Stimulated activated CD4-positive, alpha-beta T cell treated with anti-CD3 and anti-CD28 coated beads, TNF-alpha, amount 100 ng/mL, for 24 hours (primary cell): ENCODE measurements at regions not wholly inside any gene's neighbourhood (a gene's known extent, or its start where the extent isn't known, plus 50 kb on each side); places are given as distances from the start of the nearest gene placed in this dataset.
"Not testable (repeated sequence)": the region's sequence is repeated elsewhere in the genome, so short reads cannot be mapped to it uniquely, and the experiment has no call there.

ENCODE experiments used
- DNase-seq, 3 experiments: peaks; one replicate each; pipeline ENCODE4 v3.0.0-alpha.2; 2020; ENCODE audit warnings: low read depth in 3 of 3

DNA sequence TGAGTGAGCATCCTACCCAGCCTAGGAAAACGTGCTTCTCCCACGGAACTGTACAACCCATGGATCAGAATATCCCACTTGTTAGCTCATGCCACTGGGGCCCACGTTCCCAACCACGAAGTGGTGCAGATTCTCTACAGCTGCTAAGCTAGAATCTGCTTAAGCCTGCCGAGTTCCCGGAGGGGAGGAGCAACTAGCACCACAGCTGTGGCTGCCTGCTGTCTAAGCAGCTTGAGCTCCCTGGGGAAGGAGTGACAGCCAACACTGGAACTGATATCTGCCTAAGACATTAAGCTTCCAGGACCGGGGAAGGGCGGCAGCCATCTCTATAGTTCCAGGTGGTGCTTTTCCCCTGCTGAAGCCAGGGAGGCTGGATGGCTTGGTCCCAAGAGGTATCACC, 334.7 kb upstream of the CHRM2 start:
- DNase-seq = no peak

DNA sequence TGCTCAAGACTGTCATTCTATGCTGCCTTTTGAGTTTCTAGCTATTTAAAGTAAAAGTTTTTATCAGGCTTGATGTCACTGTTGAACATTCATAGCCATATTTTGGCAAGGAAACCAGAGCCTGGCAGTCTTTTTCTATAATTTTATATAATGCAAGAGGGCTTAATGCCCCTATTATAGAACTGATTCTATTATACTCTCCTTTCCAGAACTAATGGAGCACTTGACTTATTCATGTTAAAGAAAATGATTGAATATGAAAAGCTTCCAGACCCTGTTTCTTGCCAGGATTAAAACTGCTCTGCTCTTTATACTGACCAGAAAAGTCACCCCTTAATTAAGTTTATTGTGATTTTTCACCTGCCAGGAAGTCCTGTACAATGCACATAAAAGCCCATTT, 337.6 kb upstream of the CHRM2 start:
- DNase-seq = no peak

DNA sequence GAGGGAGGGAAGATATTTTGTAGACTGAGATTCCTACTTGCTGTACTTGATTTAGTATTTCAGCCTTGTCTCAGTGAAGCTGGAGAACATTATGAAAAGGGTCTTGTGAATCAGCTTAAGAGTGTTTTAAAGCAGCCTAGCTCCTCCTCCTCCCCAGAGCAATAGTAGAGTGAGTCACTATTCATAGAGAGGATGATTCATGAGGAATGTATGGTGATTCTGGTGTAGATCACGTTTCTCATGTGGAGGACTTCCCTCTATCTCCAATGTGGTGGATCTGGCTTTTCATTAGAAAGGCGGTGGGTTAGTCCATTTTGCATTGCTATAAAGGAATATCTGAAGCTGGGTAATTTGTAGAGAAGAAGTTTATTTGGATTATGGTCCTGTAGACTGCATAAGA, 340.1 kb upstream of the CHRM2 start:
- DNase-seq = no peak

- no peak for DNase-seq
Observed at GRCh38 chr7:136527554-136527953, 340.9 kb upstream of the CHRM2 start.

DNA sequence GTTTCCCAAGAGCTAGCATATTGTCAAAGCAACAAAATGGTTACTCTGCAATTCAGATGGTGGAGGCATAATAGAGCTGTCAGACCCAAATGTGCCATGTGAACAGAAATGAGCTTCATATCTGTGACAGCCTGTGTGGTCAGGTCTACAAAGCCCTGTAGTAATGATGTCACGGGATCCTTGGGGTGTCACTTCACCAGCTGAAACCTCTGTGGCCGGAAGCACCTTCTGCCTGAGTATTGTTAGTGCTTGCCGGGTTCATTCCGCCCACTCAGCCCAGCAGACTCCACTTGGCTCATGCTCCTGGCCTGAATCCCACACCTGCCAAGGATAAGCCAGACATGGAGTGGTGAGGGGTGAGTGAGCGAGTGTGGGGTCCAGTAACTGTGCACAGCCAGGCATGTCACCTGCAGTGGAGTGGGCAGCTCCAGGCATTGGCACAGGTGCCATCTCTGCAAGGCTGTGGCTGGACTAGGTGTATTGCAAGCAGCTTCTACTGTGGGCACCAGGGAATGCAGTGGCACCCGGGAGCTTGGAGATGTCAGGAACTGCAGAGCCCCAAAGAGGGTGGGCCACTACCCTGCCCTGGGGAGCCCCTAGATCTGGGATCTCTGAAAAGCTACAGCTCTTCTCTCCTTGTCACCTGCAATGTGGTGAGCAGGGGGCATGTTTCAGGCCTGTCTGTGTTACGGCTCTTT, 341.9 kb upstream of the CHRM2 start:
- no peak for DNase-seq

DNA sequence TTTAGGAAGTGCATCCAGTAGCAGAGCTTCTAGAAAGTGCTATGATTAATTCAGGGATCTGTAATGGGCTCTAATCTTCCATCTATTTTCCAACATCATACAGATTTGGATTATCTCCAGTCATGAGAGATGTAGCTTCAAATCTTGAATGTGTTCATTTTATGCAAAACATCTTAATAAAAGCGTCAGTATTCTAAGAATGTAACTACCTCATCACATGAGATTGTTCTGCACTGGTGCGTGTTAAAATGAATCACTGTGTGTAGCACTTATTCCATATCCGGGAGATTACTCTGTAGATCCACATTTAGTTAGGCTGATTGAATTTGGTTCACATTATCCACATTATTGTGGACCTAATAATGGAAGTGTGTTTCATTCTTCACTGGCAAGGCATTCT, 344.9 kb upstream of the CHRM2 start:
- DNase-seq = no peak

DNA sequence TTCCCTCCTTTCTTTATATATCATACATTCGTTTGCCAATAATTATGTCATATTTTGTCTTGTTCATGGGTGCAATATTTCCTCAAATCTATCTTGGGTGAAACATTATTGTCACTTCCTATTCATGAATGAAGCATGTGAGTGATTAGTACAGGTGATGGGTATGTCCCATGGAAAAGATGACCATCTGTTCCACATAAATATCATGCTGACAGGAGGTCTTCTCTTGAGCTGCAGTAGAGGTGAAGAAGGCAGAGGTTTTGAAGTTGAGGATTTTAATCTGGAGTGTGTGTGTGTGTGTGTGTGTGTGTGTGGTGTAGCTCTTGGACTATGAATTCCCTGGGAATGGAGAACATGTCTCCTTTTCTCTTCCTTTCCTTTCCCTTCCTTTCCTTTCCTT, 350.5 kb upstream of the CHRM2 start:
- no peak for DNase-seq

DNA sequence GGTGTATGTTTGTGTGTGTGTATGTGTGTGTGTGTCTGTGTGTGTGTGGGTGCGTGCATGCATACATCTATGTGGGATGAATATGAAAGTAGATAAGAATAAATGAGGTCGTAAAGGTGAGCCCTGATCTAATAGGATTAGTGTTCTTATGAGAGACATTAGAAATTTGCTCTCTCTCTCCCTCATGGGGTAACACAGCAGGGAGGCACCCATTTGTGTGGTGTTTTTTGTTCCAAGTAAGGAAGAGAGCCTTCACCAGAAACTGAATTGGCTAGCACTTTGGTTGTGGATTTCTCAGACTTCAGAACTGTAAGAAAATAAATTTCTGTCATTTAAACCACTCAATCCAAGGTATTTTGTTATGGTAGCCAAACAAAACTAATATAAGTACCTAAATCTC, 353.7 kb upstream of the CHRM2 start:
- no peak for DNase-seq

DNA sequence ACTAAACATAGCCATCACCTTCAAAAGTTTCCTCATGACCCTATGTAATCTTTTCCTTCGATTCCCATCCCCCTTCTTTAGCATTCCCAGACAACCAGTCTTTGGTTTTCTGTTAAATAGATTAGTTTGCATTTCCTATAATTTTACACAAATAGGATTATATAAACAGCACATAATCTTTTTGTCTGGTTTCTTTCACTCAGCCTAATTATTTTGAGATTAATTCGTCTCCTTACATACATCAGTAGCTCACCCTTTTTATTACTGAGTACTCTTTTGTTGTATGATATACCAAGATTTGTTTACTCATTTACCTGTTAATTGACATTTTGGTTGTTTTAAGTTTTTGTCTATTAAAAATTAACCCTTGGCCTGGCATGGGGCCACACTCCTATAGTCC, 354.7 kb upstream of the CHRM2 start:
- no peak for DNase-seq

- DNase-seq = no peak
Observed at GRCh38 chr7:136509466-136509865, 359.0 kb upstream of the CHRM2 start.

DNA sequence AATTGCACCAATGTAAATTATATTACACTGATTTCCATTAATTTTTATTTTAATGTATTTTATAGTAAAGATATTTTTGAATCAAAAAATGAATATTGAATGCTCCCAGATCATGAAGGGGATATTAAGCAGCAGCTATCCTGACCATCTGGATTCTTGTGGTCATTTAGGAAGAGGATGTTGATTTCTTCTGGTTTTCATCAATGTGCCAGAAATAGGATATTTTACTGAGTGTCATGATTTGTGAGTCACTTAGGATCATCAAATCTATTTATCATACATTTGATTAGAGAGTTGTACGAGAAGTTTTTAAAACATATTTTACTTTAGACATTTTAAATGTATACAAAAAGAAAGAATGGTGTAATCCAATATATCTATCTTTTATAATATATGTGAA, 366.3 kb upstream of the CHRM2 start:
- DNase-seq = no peak

DNA sequence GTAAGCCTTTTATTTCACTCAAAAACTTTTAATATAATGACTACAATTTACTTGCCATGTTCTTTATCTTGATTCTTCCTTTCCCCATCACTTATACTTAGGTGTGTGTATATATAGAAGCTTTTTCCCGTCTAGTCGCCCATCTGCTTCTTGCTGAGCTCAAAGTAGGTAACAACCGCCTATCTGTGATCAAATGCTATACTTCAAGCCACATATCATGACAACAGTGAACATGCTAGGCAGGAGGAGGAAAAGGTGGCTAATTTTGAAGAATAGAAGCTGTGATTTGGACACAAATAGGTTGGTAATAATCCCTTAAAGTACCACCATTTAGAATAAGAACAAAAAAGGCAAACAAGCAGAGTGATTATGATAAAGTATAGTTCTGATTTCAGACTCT, 367.3 kb upstream of the CHRM2 start:
- DNase-seq = no peak

DNA sequence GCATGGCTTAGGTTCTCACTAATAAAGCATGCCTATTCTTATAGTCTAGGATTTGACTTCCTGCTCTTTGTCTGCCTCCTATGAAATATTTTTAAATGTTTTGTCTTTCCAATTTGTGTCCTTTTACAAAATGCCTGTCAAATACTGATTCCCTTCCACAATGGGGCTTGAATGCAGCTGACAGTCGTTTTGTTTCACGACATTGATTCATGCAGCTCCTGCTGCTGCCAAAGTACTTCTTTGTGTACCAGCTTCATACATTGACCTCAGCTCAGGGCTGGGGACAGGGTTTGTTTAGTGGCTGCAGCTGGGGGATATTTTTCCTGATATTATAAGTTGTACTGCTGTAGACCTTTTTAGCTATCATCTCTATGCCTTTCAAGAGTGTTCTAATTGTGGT, 371.9 kb upstream of the CHRM2 start:
- DNase-seq = no peak

GRCh38 chr7:136495081-136495480, 373.4 kb upstream of the CHRM2 start:
- DNase-seq = no peak

DNA sequence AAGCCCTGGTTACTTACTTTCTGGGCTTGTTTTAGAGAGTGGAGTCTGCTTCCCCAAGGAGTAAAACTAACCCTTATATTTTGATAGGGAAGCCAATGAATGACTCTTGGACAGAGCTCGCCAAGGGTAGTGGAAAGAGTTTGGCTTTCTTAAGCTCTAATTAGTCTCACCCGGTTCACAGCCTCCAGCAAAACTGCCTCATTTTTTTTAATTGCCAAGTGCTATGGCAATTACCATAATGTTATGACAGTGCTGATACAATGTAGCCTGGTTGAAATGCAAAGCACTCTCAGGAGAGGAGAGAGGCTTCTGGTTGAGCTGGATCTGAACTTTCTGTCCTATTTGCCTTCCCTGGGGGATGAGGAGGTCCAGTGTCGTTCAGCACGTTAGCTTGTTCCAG, 376.1 kb upstream of the CHRM2 start:
- DNase-seq = no peak

DNA sequence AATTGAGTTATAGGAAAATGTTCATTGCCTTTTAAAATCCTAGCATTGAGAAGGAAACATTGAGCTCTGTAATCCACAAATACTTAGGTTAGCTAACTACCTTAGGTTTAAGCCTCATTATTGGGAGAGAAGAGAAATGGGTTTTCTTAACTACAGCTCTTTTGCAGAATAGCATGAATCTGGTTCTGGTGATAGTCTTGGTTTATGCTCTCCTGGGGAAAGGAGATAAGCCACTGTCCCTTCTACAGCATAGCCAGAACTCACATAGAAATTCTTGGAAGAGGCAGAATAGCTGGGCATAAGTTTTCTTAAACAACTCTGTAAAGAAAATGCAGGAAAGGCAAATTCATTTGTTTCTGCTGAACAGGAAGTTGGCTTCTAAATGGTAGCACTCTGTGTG, 378.6 kb upstream of the CHRM2 start:
- DNase-seq = no peak

- no peak for DNase-seq
Observed at GRCh38 chr7:136480901-136481300, 387.6 kb upstream of the CHRM2 start.

DNA sequence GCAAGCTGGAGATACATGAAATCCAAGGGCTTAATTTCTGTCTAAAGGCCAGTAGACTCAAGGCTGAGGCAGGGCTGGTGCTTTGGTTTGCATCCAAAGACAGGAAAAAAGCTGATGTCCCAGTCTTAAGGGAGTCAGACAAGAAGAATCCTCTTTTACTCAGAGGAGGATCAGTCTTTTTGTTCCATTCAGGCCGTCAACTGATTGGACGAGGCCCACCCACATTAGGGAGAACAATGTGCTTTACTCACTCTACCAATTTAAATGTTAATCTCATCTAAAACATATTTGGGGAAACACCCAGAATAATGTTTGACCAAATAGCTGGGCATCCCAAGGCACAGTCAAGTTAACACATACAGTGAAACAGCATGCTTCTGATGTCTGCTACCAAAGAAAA, 388.5 kb upstream of the CHRM2 start:
- no peak for DNase-seq

DNA sequence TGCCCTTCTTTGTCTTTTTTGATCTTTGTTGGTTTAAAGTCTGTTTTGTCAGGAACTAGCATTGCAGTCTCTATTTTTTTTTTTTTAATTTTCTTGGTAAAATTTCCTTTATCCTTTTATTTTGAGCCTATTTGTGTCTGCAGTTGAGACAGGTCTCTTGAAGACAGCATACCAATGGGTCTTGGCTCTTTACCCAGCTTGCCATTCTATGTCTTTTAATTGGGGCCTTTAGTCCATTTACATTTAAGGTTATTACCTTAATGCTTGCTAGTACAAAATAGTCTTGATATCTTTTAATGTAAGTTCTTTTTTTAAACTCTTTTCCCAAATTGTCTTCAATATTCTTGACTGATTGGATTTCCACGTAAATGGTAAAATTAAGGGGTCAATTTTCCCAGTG, 398.3 kb upstream of the CHRM2 start:
- no peak for DNase-seq

- DNase-seq = no peak
Observed at GRCh38 chr7:136452949-136453348, 415.5 kb upstream of the CHRM2 start.

- DNase-seq = no peak
Observed at GRCh38 chr7:136446751-136447150, 421.7 kb upstream of the CHRM2 start.

- DNase-seq = no peak
Observed at GRCh38 chr7:136441835-136442234, 426.6 kb upstream of the CHRM2 start.

DNA sequence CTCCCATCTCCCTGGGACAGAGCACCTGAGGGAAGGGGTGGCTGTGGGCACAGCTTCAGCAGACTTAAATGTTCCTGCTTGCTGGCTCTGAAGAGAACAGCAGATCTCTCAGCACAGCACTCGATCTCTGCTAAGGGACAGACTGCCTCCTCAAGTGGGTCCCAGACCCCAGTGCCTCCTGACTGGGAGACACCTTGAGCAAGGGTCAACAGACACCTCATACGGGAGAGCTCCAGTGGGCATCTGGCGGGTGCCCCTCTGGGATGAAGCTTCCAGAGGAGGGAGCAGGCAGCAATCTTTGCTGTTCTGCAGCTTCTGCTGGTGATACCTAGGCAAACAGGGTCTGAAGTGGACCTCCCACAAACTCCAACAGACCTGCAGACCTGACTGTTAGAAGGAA, 436.7 kb upstream of the CHRM2 start:
- DNase-seq = not testable (repeated sequence)

GRCh38 chr7:136424058-136424457, 444.4 kb upstream of the CHRM2 start:
- no peak for DNase-seq
